HL-60 (cell line): ENCODE measurements at regions not wholly inside any gene's neighbourhood (a gene's known extent, or its start where the extent isn't known, plus 50 kb on each side); places are given as distances from the start of the nearest gene placed in this dataset.
"Not testable (repeated sequence)": the region's sequence is repeated elsewhere in the genome, so short reads cannot be mapped to it uniquely, and the experiment has no call there.

ENCODE experiments used
- DNase-seq, 2 experiments: peaks; one replicate each; pipeline ENCODE4 v3.0.0-alpha.2; 2010 to 2020; ENCODE audit warnings: low read depth in 1 of 2, low spot score in 1 of 2
- H3K27ac ChIP-seq: fragments of 250-450 bp; sonication (Bioruptor Pico); replicated peaks from 2 replicates; pipeline ENCODE4 v1.5.1; 2020; ENCODE audit warnings: mild to moderate bottlenecking, moderate library complexity
- H3K27me3 ChIP-seq: fragments of 250-450 bp; sonication (Bioruptor Pico); 2 replicates; pipeline ENCODE4 v1.5.1; 2021; ENCODE audit warnings: mild to moderate bottlenecking, moderate library complexity; ENCODE audit not compliant: insufficient read depth, poor library complexity, severe bottlenecking
- H3K4me3 ChIP-seq: replicated peaks from 2 replicates; pipeline ENCODE4 v1.5.1; 2011; ENCODE audit warnings: mild to moderate bottlenecking, control low read depth, low read length; ENCODE audit not compliant: insufficient read depth
- CTCF ChIP-seq: IDR thresholded peaks from one replicate; pipeline ENCODE4 v1.5.1; 2011; ENCODE audit warnings: low read length, control low read depth, inconsistent platforms; ENCODE audit not compliant: insufficient read depth
- GABPA ChIP-seq: IDR thresholded peaks from 2 replicates; pipeline ENCODE4 v1.6.1; 2012; ENCODE audit warnings: low read depth
- POLR2AphosphoS5 ChIP-seq: IDR thresholded peaks from 2 replicates; pipeline ENCODE4 v1.6.1; 2012; ENCODE audit warnings: low read depth
- SPI1 ChIP-seq: IDR thresholded peaks from 2 replicates; pipeline ENCODE4 v1.6.1; 2012; ENCODE audit warnings: low read depth, mild to moderate bottlenecking, borderline replicate concordance
- TF ChIP-seq, protein P1 (sequence below): IDR thresholded peaks from 2 replicates; pipeline ENCODE4 v1.6.1; 2012; ENCODE audit warnings: low read depth; ENCODE audit not compliant: insufficient replicate concordance

- Histone ChIP-seq H3K27ac (no peak overlapping the region), H3K27me3 (peaks cover 3% of the 10 kb centered on the region), H3K4me3 (no peak overlapping the region)
- no peak for DNase-seq
- TF ChIP-seq GABPA (no peak), POLR2AphosphoS5 (no peak), SPI1 (no peak), CTCF (no peak)
- TF ChIP-seq, protein P1, sequence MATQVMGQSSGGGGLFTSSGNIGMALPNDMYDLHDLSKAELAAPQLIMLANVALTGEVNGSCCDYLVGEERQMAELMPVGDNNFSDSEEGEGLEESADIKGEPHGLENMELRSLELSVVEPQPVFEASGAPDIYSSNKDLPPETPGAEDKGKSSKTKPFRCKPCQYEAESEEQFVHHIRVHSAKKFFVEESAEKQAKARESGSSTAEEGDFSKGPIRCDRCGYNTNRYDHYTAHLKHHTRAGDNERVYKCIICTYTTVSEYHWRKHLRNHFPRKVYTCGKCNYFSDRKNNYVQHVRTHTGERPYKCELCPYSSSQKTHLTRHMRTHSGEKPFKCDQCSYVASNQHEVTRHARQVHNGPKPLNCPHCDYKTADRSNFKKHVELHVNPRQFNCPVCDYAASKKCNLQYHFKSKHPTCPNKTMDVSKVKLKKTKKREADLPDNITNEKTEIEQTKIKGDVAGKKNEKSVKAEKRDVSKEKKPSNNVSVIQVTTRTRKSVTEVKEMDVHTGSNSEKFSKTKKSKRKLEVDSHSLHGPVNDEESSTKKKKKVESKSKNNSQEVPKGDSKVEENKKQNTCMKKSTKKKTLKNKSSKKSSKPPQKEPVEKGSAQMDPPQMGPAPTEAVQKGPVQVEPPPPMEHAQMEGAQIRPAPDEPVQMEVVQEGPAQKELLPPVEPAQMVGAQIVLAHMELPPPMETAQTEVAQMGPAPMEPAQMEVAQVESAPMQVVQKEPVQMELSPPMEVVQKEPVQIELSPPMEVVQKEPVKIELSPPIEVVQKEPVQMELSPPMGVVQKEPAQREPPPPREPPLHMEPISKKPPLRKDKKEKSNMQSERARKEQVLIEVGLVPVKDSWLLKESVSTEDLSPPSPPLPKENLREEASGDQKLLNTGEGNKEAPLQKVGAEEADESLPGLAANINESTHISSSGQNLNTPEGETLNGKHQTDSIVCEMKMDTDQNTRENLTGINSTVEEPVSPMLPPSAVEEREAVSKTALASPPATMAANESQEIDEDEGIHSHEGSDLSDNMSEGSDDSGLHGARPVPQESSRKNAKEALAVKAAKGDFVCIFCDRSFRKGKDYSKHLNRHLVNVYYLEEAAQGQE, result no peak
Measured at GRCh38 chr1:58189453-58189852, 357.1 kb downstream of the OMA1 start.

- Histone ChIP-seq H3K27ac (no peak overlapping the region), H3K4me3 (no peak overlapping the region), H3K27me3 (peaks cover 2% of the 10 kb centered on the region)
- TF ChIP-seq GABPA (no peak), POLR2AphosphoS5 (no peak), SPI1 (no peak)
- TF ChIP-seq, protein P1, result no peak
- no peak for DNase-seq
Measured at GRCh38 chr1:58183286-58183685, 363.2 kb downstream of the OMA1 start.

GRCh38 chr1:58180537-58180936 lies 366.0 kb downstream of the OMA1 start:
- Histone ChIP-seq H3K27me3 (peaks cover 2% of the 10 kb centered on the region), H3K27ac (no peak overlapping the region), H3K4me3 (no peak overlapping the region)
- no peak for DNase-seq
- TF ChIP-seq, protein P1, result no peak
- no peak for TF ChIP-seq POLR2AphosphoS5
- no peak for TF ChIP-seq CTCF
- no peak for TF ChIP-seq SPI1
- no peak for TF ChIP-seq GABPA

GRCh38 chr1:58169160-58169559 lies 377.4 kb downstream of the OMA1 start:
- H3K27ac ChIP-seq, H3K27me3 ChIP-seq, DNase-seq, H3K4me3 ChIP-seq: not testable (repeated sequence)

DNA sequence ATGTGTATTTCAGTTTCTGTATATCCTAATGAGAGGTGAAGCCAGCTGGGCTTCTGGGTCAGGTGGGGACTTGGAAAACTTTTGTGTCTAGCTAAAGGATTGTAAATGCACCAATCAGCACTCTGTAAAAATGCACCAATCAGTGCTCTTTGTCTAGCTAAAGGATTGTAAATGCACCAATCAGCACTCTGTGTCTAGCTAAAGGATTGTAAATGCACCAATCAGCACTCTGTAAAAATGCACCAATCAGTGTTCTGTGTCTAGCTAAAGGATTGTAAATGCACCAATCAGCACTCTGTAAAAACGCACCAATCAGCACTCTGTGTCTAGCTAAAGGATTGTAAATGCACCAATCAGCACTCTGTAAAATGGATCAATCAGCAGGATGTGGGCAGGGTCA lies 379.4 kb downstream of the OMA1 start:
- not testable (repeated sequence) for H3K27ac ChIP-seq, H3K4me3 ChIP-seq, DNase-seq, H3K27me3 ChIP-seq
